Endodermal cell (in vitro differentiated cells): ENCODE measurements at regions not wholly inside any gene's neighbourhood (a gene's known extent, or its start where the extent isn't known, plus 50 kb on each side); places are given as distances from the start of the nearest gene placed in this dataset.

Experiments
- DNase-seq: peaks from one replicate; pipeline ENCODE4 v3.0.0-alpha.2; 2017
- H3K27ac ChIP-seq: 2 replicates; pipeline ENCODE4 v1.5.1; 2013; ENCODE audit warnings: mild to moderate bottlenecking, low read depth, low read length, moderate library complexity
- H3K27me3 ChIP-seq: 2 replicates; pipeline ENCODE4 v1.6.1; 2013; ENCODE audit warnings: mild to moderate bottlenecking, low read length, moderate library complexity; ENCODE audit not compliant: insufficient read depth, control insufficient read depth, poor library complexity, severe bottlenecking
- H3K36me3 ChIP-seq: 2 replicates; pipeline ENCODE4 v1.7.0; 2013; ENCODE audit warnings: mild to moderate bottlenecking, low read length, moderate library complexity; ENCODE audit not compliant: control insufficient read depth, insufficient read depth
- H3K4me1 ChIP-seq: one replicate; pipeline ENCODE4 v1.7.0; 2013; ENCODE audit warnings: low read length; ENCODE audit not compliant: control insufficient read depth, insufficient read depth
- H3K4me3 ChIP-seq: 2 replicates; pipeline ENCODE4 v1.5.1; 2013; ENCODE audit warnings: mild to moderate bottlenecking, low read length, moderate library complexity
- H3K9ac ChIP-seq: 2 replicates; pipeline ENCODE4 v1.6.1; 2013; ENCODE audit warnings: mild to moderate bottlenecking, low read length, moderate library complexity; ENCODE audit not compliant: poor library complexity, severe bottlenecking; ENCODE audit errors: extremely low read depth
- H3K9me3 ChIP-seq: 2 replicates; pipeline ENCODE4 v1.6.1; 2013; ENCODE audit warnings: mild to moderate bottlenecking, low read length, moderate library complexity; ENCODE audit not compliant: control insufficient read depth
- H3K27ac Mint-ChIP-seq: 2 replicates; pipeline ENCODE4 v1.8.0; 2020; ENCODE audit warnings: mixed read lengths
- H3K27me3 Mint-ChIP-seq: 2 replicates; pipeline ENCODE4 v1.8.0; 2021; ENCODE audit warnings: mild to moderate bottlenecking, mixed read lengths; ENCODE audit not compliant: insufficient read depth
- H3K36me3 Mint-ChIP-seq: 2 replicates; pipeline ENCODE4 v1.8.0; 2020; ENCODE audit warnings: low read depth, mixed read lengths
- H3K4me1 Mint-ChIP-seq: 2 replicates; pipeline ENCODE4 v1.8.0; 2020; ENCODE audit warnings: mixed read lengths
- H3K4me3 Mint-ChIP-seq: 2 replicates; pipeline ENCODE4 v1.8.0; 2020; ENCODE audit warnings: mild to moderate bottlenecking, moderate library complexity, mixed read lengths
- H3K9me3 Mint-ChIP-seq: 2 replicates; pipeline ENCODE4 v1.8.0; 2020; ENCODE audit warnings: mild to moderate bottlenecking, mixed read lengths
- WGBS, 2 experiments: methylation state at CpG; one replicate each; pipeline versions ENCODE4 v1.1.5 to v1.1.7; 2013; ENCODE audit warnings: missing lambda C conversion rate in 2 of 2, mixed read lengths in 1 of 2; ENCODE audit not compliant: insufficient coverage in 1 of 2, insufficient read length in 1 of 2; 5-methylcytosine and 5-hydroxymethylcytosine counted together
- TF ChIP-seq, protein P1 (sequence below): fragments of 200-600 bp; sonication (generic); conservative IDR thresholded peaks from 2 replicates; pipeline ENCODE4 v1.5.0; 2021; ENCODE audit warnings: antibody characterized with exemption, mild to moderate bottlenecking

DNA sequence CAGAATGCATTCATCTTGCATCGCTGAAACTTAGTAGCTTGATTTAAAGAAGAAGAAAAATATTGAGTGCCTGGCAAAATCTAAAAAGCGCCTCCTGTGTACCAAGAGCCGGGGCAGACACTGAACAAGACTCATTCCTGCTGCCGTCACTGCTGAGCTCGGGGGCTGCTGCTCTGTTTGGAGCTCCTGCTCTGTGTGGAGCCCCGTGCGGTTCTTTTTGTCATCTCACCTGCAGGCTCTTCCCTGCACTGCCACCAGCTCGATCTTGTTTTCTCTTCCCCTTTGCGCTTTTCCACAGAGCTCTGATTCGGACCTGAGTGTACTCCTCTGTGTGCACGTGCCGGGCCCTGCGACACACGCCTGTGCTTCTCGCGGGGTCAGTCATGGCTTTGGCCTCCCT lies 462.1 kb upstream of the DPP6 start:
- Histone ChIP-seq H3K9me3 (peaks cover 95% of the 10 kb centered on the region), H3K4me1 (no peaks in the 10 kb centered on the region), H3K4me3 (no peak overlapping the region), H3K27ac (no peak overlapping the region), H3K9ac (no peak overlapping the region), H3K27me3 (no peaks in the 10 kb centered on the region), H3K36me3 (no peaks in the 10 kb centered on the region)
- H3K4me1 Mint-ChIP-seq = no peaks in the 10 kb centered on the region
- TF ChIP-seq, protein P1, sequence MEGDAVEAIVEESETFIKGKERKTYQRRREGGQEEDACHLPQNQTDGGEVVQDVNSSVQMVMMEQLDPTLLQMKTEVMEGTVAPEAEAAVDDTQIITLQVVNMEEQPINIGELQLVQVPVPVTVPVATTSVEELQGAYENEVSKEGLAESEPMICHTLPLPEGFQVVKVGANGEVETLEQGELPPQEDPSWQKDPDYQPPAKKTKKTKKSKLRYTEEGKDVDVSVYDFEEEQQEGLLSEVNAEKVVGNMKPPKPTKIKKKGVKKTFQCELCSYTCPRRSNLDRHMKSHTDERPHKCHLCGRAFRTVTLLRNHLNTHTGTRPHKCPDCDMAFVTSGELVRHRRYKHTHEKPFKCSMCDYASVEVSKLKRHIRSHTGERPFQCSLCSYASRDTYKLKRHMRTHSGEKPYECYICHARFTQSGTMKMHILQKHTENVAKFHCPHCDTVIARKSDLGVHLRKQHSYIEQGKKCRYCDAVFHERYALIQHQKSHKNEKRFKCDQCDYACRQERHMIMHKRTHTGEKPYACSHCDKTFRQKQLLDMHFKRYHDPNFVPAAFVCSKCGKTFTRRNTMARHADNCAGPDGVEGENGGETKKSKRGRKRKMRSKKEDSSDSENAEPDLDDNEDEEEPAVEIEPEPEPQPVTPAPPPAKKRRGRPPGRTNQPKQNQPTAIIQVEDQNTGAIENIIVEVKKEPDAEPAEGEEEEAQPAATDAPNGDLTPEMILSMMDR = no peak
- no peaks in the 10 kb centered on the region for H3K36me3 Mint-ChIP-seq
- no peak overlapping the region for H3K4me3 Mint-ChIP-seq
- peak; percentile 52 for DNase-seq
- 88 to 89% methylated on average over 11 to 16 of the region's 16 CpGs for WGBS, 2 experiments
- no peak overlapping the region for H3K27ac Mint-ChIP-seq
- H3K27me3 Mint-ChIP-seq = no peaks in the 10 kb centered on the region
- H3K9me3 Mint-ChIP-seq = peaks cover 96% of the 10 kb centered on the region

DNA sequence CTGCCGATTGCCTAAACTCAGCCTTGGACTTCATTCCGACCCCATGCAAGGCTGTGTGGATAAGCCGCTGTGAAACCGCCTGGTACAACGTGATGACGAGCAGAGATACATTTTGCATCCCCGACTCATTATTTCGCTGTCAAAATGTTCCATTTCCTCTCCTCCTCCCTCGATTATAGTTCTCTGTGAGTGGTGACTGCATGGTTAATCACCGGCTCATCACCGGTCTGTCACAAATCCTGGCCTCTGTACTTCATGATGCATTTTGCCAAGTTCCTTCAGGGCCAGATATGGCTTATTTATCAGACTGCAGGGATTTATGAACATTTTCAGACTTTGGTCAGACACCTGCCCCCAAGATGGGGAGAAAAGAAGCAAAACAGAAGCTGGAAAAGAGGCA lies 461.6 kb upstream of the DPP6 start:
- no peaks in the 10 kb centered on the region for H3K36me3 Mint-ChIP-seq
- TF ChIP-seq, protein P1 = no peak
- Histone ChIP-seq H3K9me3 (peaks cover 98% of the 10 kb centered on the region), H3K27me3 (no peaks in the 10 kb centered on the region), H3K4me3 (no peak overlapping the region), H3K36me3 (no peaks in the 10 kb centered on the region), H3K27ac (no peak overlapping the region), H3K9ac (no peak overlapping the region), H3K4me1 (no peaks in the 10 kb centered on the region)
- no peak overlapping the region for H3K27ac Mint-ChIP-seq
- DNase-seq = no peak
- H3K9me3 Mint-ChIP-seq = peaks cover 97% of the 10 kb centered on the region
- no peaks in the 10 kb centered on the region for H3K27me3 Mint-ChIP-seq
- no peak overlapping the region for H3K4me3 Mint-ChIP-seq
- no peaks in the 10 kb centered on the region for H3K4me1 Mint-ChIP-seq
- WGBS, 2 experiments = 83 to 93% methylated on average over 11 of the region's 11 CpGs

DNA sequence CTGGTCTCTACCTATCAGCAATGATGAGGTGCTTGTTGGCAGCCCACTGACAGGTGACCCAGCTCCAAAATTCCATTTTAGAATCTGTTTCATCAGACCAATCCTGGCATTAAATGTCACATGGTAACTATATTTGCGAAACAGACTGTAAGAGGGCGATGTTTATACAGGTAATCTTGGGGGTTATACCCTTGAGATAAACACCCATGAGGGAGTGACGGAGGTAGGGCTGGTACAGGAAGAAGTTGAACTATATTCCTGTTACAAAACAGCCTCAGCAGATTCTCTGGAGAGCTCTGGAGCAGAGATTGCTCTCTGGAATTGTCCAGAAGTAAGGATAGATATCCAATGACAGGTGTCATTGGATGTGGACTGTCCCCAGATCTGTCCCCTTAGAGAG lies 444.8 kb upstream of the DPP6 start:
- no peaks in the 10 kb centered on the region for H3K4me1 Mint-ChIP-seq
- no peaks in the 10 kb centered on the region for H3K36me3 Mint-ChIP-seq
- no peak for DNase-seq
- Histone ChIP-seq H3K4me3 (no peak overlapping the region), H3K9ac (no peak overlapping the region), H3K36me3 (no peaks in the 10 kb centered on the region), H3K27me3 (no peaks in the 10 kb centered on the region), H3K27ac (no peak overlapping the region), H3K9me3 (peaks cover 86% of the 10 kb centered on the region), H3K4me1 (no peaks in the 10 kb centered on the region)
- no peak overlapping the region for H3K27ac Mint-ChIP-seq
- 59% methylated on average over 3 of the region's 3 CpGs; no CpG with 5 or more reads in 1 of the 2 experiments for WGBS, 2 experiments
- H3K9me3 Mint-ChIP-seq = peaks cover 90% of the 10 kb centered on the region
- no peaks in the 10 kb centered on the region for H3K27me3 Mint-ChIP-seq
- no peak overlapping the region for H3K4me3 Mint-ChIP-seq
- TF ChIP-seq, protein P1 = no peak
